Peyer's patch (tissue), 4 donors: ENCODE measurements at regions not wholly inside any gene's neighbourhood (a gene's known extent, or its start where the extent isn't known, plus 50 kb on each side); places are given as distances from the start of the nearest gene placed in this dataset.

Source experiments
- POLR2A ChIP-seq, 2 donors: fragments of 450-650 bp; IDR thresholded peaks; one replicate each; pipeline ENCODE4 v1.5.1; 2017; ENCODE audit warnings: antibody characterized with exemption in 2 of 2, mild to moderate bottlenecking in 2 of 2, moderate library complexity in 2 of 2
- TF ChIP-seq, protein P1 (sequence below), 6 experiments: fragments of 450-650 bp in 4 of 6; fragments of 200-600 bp in 2 of 6; sonication (generic) in 1 of 6; IDR thresholded peaks; one replicate each; pipeline ENCODE4 v1.5.1; 2017 to 2019; ENCODE audit warnings: antibody characterized with exemption in 6 of 6, mild to moderate bottlenecking in 3 of 6, moderate library complexity in 1 of 6

DNA sequence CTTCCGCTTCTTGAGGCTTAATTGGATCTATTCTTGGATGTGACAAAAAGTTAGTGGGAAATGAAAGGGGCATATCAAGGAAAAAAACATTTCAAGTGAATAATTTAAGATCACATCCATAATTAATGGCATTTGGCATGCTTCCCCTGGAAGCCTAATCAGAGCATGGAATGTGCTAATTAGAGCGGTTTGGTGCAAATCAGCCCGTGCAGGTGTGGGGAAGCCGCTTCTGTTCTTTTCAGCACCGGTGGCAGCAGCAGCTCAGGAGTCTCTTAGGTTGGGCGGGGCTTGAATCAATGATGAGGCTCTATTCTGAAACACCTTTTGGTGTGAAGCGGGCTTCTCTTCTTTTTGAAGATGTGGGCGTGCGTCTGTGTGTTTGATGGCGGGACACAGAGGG is 301.2 kb downstream of the LRFN2 start:
- TF ChIP-seq, protein P1, sequence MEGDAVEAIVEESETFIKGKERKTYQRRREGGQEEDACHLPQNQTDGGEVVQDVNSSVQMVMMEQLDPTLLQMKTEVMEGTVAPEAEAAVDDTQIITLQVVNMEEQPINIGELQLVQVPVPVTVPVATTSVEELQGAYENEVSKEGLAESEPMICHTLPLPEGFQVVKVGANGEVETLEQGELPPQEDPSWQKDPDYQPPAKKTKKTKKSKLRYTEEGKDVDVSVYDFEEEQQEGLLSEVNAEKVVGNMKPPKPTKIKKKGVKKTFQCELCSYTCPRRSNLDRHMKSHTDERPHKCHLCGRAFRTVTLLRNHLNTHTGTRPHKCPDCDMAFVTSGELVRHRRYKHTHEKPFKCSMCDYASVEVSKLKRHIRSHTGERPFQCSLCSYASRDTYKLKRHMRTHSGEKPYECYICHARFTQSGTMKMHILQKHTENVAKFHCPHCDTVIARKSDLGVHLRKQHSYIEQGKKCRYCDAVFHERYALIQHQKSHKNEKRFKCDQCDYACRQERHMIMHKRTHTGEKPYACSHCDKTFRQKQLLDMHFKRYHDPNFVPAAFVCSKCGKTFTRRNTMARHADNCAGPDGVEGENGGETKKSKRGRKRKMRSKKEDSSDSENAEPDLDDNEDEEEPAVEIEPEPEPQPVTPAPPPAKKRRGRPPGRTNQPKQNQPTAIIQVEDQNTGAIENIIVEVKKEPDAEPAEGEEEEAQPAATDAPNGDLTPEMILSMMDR (IDR thresholded peaks at IDR 0.05): no peak
- no peak for TF ChIP-seq POLR2A (IDR thresholded peaks at IDR 0.05)
